Endothelial cell of umbilical vein (primary cell): ENCODE measurements at regions not wholly inside any gene's neighbourhood (a gene's known extent, or its start where the extent isn't known, plus 50 kb on each side); places are given as distances from the start of the nearest gene placed in this dataset.

ENCODE experiments used
- CTCF ChIP-seq, 2 donors: IDR thresholded peaks; 1 replicate in 1 of 2; 2 replicates in 1 of 2; pipeline ENCODE4 v1.5.1; 2011; ENCODE audit warnings: low read length in 2 of 2, mild to moderate bottlenecking in 2 of 2, moderate library complexity in 2 of 2, control low read depth in 1 of 2, inconsistent platforms in 1 of 2, low read depth in 1 of 2; ENCODE audit not compliant: insufficient read depth in 1 of 2; ENCODE audit errors: extremely low read depth in 1 of 2
- JUN ChIP-seq: IDR thresholded peaks from 2 replicates; pipeline ENCODE4 v1.6.1; 2011; ENCODE audit warnings: borderline replicate concordance, low read depth; ENCODE audit not compliant: insufficient read length, insufficient read depth
- MAX ChIP-seq: IDR thresholded peaks from 2 replicates; pipeline ENCODE4 v1.6.1; 2011; ENCODE audit not compliant: insufficient read depth, insufficient read length
- POLR2A ChIP-seq: IDR thresholded peaks from 2 replicates; pipeline ENCODE4 v1.6.1; 2012; ENCODE audit warnings: low read depth, mild to moderate bottlenecking, control low read depth, low read length
- POLR2AphosphoS5 ChIP-seq: IDR thresholded peaks from 2 replicates; pipeline ENCODE4 v1.6.1; 2012; ENCODE audit warnings: low read depth, mild to moderate bottlenecking, control low read depth, low read length, moderate library complexity; ENCODE audit not compliant: insufficient read depth

- TF ChIP-seq CTCF (IDR thresholded peaks at IDR 0.05; ENCODE audit: extremely low read depth in 1 of 2, insufficient read depth in 1 of 2, low read depth in 1 of 2, low read length in 2 of 2): no peak
- no peak for TF ChIP-seq MAX
- TF ChIP-seq POLR2A: no peak
- TF ChIP-seq POLR2AphosphoS5: no peak
- TF ChIP-seq JUN: no peak
Measured at GRCh38 chr20:62549499-62550086, 73.8 kb upstream of the GATA5 start.
